Type B pancreatic cell (in vitro differentiated cells): ENCODE measurements at regions not wholly inside any gene's neighbourhood (a gene's known extent, or its start where the extent isn't known, plus 50 kb on each side); places are given as distances from the start of the nearest gene placed in this dataset.

Experiments
- DNase-seq: peaks from one replicate; pipeline ENCODE4 v3.0.0; 2021; ENCODE audit warnings: mixed read lengths; ENCODE audit not compliant: unreplicated experiment; ENCODE audit errors: extremely low spot score
- H3K27ac Mint-ChIP-seq: 2 replicates; pipeline ENCODE4 v1.8.0; 2021; ENCODE audit warnings: mild to moderate bottlenecking, mixed read lengths
- H3K27me3 Mint-ChIP-seq: 2 replicates; pipeline ENCODE4 v1.8.0; 2021; ENCODE audit warnings: mixed read lengths
- H3K36me3 Mint-ChIP-seq: 2 replicates; pipeline ENCODE4 v1.8.0; 2021; ENCODE audit warnings: mixed read lengths
- H3K4me1 Mint-ChIP-seq: one replicate; pipeline ENCODE4 v1.8.0; 2021; ENCODE audit warnings: mixed read lengths; ENCODE audit not compliant: unreplicated experiment
- H3K4me3 Mint-ChIP-seq: 2 replicates; pipeline ENCODE4 v1.8.0; 2021; ENCODE audit warnings: mild to moderate bottlenecking, mixed read lengths
- H3K9me3 Mint-ChIP-seq: 2 replicates; pipeline ENCODE4 v1.8.0; 2021; ENCODE audit warnings: mixed read lengths
- CTCF ChIP-seq: fragments of 200-600 bp; sonication (generic); conservative IDR thresholded peaks from 2 replicates; pipeline ENCODE4 v1.5.0; 2021; ENCODE audit warnings: antibody characterized with exemption, mild to moderate bottlenecking

GRCh38 chr5:156128026-156128425, 198.9 kb upstream of the SGCD start:
- H3K27me3 Mint-ChIP-seq = no peaks in the 10 kb centered on the region
- H3K36me3 Mint-ChIP-seq = no peaks in the 10 kb centered on the region
- no peak for TF ChIP-seq CTCF
- DNase-seq = no peak
- no peaks in the 10 kb centered on the region for H3K9me3 Mint-ChIP-seq
- no peak overlapping the region for H3K27ac Mint-ChIP-seq
- no peaks in the 10 kb centered on the region for H3K4me1 Mint-ChIP-seq
- no peak overlapping the region for H3K4me3 Mint-ChIP-seq

GRCh38 chr5:156134216-156134615, 192.7 kb upstream of the SGCD start:
- no peaks in the 10 kb centered on the region for H3K27me3 Mint-ChIP-seq
- H3K27ac Mint-ChIP-seq = no peak overlapping the region
- H3K4me3 Mint-ChIP-seq = no peak overlapping the region
- H3K4me1 Mint-ChIP-seq = no peaks in the 10 kb centered on the region
- H3K36me3 Mint-ChIP-seq = no peaks in the 10 kb centered on the region
- DNase-seq = no peak
- no peak for TF ChIP-seq CTCF
- no peaks in the 10 kb centered on the region for H3K9me3 Mint-ChIP-seq

- H3K27ac Mint-ChIP-seq = no peak overlapping the region
- no peaks in the 10 kb centered on the region for H3K27me3 Mint-ChIP-seq
- H3K36me3 Mint-ChIP-seq = no peaks in the 10 kb centered on the region
- DNase-seq = no peak
- no peak for TF ChIP-seq CTCF
- H3K4me3 Mint-ChIP-seq = no peak overlapping the region
- H3K4me1 Mint-ChIP-seq = peaks cover 4% of the 10 kb centered on the region
- no peaks in the 10 kb centered on the region for H3K9me3 Mint-ChIP-seq
These were observed 191.4 kb upstream of the SGCD start for GRCh38 chr5:156135531-156135930.

GRCh38 chr5:156137071-156137869, 189.7 kb upstream of the SGCD start:
- no peak overlapping the region for H3K4me3 Mint-ChIP-seq
- no peak overlapping the region for H3K27ac Mint-ChIP-seq
- TF ChIP-seq CTCF = no peak
- DNase-seq = no peak
- H3K27me3 Mint-ChIP-seq = no peaks in the 10 kb centered on the region
- H3K36me3 Mint-ChIP-seq = no peaks in the 10 kb centered on the region
- peaks cover 3% of the 10 kb centered on the region for H3K9me3 Mint-ChIP-seq
- peaks cover 4% of the 10 kb centered on the region for H3K4me1 Mint-ChIP-seq

- Mint-ChIP-seq H3K36me3 (no peaks in the 10 kb centered on the region), H3K27me3 (no peaks in the 10 kb centered on the region), H3K9me3 (peaks cover 8% of the 10 kb centered on the region), H3K27ac (no peak overlapping the region), H3K4me3 (no peak overlapping the region), H3K4me1 (peaks cover 4% of the 10 kb centered on the region)
- no peak for DNase-seq
- no peak for TF ChIP-seq CTCF
These were observed 184.1 kb upstream of the SGCD start for GRCh38 chr5:156142867-156143266.
